Left lobe of liver (tissue), 2 donors: ENCODE measurements at regions not wholly inside any gene's neighbourhood (a gene's known extent, or its start where the extent isn't known, plus 50 kb on each side); places are given as distances from the start of the nearest gene placed in this dataset.

Source experiments
- ATAC-seq: fragments of 200-7000 bp; cut with Tn5 transposase; one replicate; pipeline ENCODE4 v1.9.1; 2020; ENCODE audit warnings: mild to moderate bottlenecking, moderate library complexity
- DNase-seq: peaks from one replicate; pipeline ENCODE4 v3.0.0-alpha.2; 2020; ENCODE audit warnings: low spot score
- donor health status: DM: no; HTN: no; CAD: no; lungs with moderate emphysema.
- donor health status: DM: no; HTN: yes; CAD: no.

DNA sequence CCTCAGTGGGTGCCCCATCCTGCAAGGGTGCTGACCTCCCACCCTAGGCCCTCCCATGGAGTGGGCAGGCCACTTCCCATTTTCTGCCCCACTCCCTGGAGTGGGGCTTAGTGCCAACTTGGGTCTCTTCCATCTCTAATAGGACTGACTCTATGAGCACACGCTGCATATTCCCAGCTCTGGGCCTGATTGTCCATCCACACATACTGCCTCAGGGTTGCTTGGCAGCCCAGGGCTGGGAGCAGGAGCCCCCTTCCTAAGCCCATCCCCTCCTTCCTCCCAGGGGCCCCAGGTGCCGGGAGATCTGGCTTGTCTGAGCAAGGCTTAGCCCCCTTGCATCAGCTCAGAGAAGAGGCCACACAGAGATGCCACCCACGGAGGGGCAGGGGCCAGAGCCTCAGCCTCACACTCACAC is 55.1 kb downstream of the PJA1 start:
- ATAC-seq (no peak), DNase-seq (no peak)

DNA sequence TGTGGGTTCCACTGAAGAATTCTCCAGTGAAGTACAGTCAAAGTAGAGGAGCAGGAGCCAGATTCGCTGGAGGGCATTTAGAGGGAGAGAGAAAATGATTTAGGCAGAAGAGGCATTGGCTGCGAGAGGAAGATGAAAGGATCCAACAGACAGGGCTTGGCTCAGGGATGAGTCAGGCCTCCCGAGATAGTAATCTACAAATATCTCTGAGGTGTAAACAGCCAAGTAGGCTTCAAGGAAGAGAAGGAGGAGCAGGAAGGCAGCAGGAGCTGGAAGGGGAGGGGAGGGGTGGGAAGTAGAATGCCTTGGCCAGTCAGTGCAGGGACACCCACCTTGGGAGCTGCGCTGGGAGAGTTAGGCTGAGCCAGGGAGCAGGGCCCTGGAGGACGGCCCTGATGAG is 55.5 kb downstream of the PJA1 start:
- DNase-seq (no peak), ATAC-seq (no peak)

DNA sequence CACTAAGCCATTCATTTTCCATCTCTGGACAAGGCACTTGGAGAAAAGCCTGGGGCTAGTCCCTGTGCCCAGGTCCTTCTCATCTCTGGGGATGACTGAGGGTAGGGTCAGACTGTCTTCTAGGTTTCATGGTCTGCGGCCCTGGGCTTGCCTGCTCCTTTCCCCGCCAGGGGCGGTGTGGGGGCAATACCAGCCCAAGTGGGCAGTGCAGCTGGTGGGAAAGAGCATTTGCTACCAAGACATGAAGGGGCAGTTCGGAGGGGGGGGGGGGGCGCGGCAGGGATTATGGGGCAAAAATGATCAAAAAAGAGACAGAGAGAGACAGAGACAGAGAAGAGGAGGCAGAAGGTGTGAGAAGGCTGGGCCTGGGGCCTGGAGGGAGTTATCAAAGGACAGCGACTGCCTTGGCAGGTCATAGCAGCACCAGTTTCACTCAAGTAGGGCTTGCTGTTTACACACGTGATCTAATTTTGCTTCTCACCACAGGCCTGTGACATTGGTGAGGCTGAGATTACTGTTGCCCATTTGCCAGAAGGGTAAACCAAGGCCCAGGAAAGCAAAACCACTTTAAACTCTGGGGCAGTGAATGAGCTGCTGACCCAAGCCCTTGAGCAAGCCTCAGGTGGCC is 56.1 kb downstream of the PJA1 start:
- no peak for ATAC-seq
- no peak for DNase-seq

DNA sequence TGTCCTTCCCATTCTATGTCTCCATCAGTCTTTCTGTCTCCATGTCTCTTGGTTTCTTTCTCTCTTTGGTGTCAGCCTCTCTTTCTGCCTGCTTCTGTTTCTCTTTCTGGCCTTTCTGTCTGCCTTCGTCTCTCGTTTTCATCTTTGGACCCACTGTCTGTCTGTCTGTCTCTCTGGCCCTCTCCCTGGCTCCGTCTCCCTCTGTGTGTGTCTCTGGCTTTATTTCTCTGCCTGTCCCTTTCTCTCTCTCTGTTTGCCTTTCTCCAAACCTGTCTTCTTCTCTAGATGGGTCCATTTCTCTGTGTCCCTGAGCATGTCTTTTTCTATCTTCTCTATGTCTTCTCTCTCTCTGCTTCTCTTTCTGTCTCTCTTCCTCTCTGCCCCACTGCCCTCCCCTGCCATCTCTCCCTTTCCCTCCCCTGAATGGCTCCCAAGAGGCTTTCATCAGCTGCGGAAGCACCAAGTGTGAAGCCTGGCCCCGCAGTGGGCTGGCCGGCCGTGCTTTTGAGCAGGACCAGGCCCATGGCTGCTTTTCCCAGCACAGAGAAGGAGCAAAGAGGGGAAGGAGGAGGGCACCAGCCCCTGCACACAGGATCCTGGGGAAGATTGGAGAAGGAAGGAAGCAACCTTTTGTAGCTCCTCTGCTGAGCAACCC is 57.4 kb downstream of the PJA1 start:
- DNase-seq: no peak
- ATAC-seq: no peak

DNA sequence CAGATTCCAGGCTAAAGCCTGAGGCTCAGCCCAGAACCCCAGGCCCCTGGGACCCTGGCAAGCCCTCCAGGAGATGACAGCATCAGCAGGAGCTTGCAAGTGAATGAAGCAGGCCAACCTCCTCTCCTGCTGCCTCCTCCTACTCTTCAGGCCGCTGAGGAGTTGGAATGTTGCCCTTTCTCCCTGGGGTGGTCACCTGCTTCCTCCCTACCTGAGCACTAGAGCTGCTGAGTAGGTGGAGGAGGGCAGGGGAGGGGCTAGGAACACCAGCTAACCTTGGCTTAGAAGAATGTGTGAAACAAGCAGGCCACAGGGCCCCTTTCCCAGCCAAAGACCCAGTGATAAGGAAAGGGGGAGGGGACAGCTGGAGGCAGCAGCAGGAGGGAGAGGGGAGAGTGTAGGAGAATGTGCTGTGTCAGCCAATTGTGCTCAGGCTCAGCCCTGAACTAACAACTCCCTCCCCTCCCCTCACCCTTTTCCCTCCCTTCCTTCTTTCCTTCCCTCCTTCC is 58.0 kb downstream of the PJA1 start:
- DNase-seq (no peak), ATAC-seq (no peak)

DNA sequence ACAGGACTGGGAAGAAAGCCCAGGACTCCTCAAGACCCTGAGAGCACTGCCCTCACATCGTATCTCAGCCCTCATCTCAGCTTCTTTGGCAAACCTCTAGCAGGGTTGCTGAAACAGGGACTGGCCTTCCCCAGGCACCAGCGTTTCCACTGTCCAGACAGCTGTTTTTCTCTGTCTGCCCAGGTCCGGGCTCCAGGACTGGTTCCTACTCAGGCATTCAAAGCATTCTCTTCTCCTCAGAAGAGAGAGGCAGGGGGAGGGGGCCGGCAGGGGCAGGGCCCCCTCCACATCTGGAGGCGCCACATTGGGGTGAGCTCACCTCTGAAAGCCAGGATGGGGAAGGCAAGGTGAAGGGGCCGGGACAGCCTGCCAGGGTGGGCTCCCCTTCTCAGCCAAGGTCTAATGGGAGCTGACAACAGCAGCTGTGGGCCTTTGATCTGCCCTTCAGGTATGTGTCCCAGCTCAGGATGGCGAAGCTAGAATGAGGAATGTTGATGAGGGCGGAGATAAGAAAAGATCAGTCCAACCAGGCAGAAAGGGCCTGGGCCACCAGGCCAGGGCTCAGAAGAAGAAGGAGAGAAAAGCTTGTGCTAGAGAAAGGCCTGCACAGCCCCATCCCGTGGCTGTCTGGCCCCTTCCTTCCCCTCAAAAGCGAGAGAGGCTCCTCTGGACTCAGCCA is 60.4 kb downstream of the PJA1 start:
- DNase-seq (no peak), ATAC-seq (no peak)

DNA sequence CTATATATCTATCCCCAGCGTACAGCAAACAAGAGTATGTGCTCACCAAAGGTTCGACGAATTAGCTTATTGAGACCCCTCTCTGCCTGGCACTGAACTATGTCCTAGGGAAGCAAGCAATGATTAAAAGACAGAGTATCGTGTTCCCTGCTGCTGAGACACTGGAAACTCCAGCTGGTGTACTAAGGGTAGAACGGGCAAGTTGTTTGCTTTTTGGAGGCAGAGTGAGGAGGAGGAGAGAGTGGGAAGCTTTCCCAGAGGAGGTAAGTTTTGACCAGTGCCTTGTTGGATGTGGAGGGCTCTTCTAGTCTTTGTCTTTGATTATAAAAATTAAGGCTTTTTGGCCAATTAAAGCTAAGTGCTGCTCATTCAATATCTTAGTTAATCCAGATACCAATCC is 61.7 kb downstream of the PJA1 start:
- no peak for ATAC-seq
- DNase-seq: no peak

DNA sequence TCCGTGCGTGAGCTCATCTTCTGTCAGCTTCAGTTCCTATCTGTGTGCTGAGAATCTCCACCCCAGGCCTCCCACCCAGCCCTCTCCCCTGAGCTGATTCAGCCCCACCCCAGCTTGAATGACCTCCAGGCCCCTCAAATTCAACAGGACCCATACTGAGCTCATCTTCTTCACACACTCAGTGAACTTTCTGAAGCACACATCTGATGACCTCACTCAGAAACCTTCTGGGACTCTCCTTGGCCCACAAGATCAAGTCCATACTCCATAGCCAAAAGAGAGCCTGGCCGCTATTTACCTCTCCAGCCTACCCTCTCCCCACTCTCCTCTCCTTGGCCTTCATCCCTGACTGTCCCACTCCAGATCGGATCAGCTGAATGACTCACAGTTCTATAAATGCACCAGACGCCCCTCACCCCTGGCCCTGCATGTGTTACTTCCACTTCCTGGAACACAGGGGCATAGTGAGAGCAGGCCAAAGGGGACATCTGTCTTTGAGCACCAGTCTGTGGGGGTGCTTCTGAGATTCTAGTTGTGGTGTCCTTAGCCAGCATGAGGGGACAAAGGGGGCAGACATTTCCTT is 62.5 kb downstream of the PJA1 start:
- DNase-seq (no peak), ATAC-seq (no peak)

DNA sequence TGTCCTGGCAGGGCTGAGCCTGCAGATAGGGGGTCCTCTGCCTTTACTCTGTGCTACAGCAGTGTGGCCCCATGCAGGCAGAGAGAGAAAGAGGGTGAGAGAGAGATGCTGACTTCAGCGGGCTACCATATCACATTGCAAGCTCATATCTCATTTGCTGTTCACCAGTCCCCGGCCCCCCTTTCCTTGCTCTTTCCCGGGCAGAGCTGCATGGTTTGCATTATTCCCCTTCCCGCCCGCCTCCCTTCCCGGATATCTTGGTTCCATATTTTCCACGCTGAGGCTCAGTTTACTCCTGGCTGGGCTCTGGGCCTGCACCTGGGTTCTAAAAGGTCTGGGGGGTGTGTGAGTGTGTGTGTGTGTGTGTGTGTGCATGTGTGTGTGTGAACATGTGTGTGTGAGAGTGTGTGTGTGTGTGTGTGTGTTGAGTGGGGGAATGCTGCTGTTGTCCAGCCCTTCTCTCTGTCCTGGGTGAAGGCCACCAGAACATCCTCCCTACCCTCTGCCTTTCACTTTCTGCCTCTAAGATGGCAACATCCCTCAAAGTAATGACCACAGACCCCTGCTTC is 63.5 kb downstream of the PJA1 start:
- DNase-seq (no peak), ATAC-seq (no peak)

DNA sequence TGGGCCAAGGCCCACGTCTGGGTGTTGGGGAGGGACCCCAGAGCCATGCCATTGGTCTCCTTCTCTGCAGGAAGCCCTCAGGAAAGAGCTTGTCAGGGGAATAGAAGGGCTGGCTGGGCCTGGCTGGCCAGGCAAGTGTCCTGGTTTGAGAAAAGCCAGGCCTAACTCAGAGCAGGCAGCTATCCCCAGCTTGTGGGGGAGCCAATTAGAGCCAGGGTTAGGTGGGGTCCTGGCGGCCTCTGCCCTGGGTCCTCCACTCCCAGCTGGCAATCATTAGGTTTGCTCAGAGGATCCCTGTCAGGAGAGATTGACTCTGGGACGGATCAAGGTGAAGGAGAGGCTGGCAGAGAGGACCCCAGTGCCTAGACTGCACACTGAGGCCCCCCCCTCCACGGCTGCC is 64.8 kb downstream of the PJA1 start:
- DNase-seq: no peak
- no peak for ATAC-seq

DNA sequence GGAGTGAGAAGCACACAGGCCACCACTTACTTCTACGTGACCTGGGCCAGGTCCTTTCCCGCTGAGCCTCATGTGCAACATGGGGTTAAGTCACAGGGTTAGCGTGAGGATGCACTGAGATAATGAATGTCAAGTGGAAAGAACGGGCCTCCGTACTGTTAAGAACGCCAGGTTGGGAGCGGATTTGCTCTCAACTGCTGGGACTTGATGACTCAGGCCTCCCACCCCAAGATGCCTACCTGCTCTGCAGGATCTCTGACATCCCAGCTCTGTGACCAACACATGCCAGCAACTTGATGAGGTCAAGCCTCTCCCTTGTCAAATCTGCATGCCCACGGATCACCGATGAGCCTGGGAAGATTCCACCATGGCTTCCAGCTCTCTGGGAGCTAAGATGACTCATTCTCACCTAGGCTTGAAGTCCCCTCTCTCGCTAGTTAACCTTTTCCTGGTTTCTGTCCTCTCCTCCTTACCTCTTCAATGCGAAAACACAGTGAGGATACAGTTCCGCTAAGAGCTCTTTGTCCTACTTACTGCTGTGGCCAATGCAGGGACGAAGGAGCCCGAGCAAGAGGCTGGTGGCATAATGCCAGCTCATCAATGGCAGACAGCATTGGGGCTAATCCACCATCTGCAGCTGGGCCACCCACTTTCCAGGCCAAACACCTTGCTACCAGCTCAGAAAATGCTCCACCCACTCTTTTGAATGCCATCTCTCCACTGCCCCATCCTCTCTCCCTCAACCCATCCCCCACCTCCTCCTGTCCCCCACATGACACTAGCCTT is 67.6 kb downstream of the PJA1 start:
- ATAC-seq (no peak), DNase-seq (no peak)

DNA sequence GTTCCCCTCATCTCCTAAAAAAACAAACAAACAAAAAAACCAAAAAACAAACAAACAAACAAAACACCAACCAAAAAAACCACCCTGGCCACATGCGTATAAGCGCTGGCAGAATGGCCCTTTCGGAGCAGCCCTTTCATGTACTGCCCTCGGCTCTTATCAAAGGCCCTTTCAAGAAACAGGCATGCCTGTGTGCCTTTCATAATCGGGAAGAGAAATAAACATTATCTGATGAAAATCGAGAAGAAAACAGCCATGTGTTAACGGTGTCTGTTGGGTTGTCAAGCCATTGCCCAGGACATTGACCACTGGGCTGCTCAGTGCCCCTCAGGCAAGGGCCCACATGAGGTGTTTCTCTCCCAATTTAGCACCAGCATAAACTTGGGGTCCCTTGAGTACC is 68.3 kb downstream of the PJA1 start:
- ATAC-seq: no peak

DNA sequence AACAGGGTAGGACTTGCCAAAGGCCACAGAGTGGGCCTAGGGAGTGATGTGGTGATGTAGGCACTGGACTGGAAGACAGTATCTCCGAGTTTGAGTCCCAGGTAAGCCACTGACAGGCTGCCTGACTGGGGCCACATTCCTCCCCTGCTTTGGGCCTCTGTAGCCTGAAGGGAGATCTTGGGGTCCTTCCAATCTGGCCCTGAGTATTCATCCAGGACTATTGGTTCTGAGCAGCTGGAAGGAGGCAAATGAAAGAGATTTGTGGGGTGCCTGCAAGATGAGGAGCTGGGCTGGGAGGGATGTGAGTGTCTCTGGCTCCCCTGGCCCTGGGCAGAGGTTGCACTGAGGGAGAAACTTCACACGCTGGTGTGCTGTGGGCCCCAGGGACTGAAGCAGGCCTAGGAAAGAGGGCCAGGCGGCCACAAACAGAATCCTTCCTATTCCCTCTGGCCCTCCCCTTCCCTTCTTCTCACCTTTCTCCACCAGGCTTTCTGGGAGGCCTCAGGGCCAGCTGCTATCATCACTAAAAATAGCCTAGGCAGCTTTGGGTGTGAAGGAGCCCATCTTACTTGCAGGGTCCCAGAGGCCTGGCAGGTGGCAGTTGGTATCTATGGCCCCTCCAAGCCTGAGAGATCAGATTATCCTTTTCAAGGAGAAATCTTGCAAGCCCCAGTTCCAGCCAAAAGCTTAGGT is 70.1 kb downstream of the PJA1 start:
- no peak for DNase-seq
- ATAC-seq: no peak

More for the DNA sequence above, 68.3 kb downstream of the PJA1 start:
- no peak for DNase-seq

DNA sequence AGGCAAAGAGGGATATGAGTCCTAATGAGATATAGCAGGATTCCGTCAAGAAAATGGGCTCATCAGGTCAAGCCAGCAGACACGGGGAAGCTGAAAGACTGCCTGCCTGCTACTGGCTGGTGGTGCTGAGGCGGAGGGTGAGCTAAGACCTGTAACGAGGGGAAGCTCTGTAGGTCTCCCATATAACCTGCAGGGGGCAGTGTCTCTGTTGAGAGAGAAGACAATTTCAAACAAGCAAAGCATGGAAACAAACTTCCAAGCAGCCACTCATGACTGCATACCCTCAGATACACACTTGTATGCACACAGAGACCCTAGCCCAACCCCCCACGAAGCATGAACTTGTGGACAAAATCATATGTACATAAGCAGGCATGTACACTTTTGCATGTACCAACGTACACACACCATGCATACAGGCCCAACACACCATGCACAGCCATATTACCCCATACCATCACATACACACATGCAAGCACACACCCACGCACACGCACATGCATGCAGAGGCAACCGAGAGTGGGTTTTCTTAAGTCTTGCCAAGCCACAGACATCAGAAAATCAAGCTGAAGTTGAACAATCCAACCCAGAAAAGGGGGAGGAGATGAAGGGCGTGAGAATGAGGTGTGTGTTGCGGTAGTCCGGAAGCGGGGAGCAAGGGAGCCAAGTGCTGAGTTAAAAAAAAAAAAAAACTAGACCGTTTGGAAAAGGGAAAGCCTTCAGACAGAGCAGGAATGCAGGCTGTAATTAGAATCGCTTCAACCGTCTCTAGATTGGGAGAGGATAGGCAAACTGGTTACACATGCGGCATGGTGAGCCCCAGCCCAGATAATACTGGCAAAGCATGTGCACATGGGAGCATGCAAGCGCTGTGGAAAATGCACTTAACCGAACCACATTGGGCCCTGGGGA is 71.0 kb downstream of the PJA1 start:
- peak; percentile 75 for ATAC-seq

DNA sequence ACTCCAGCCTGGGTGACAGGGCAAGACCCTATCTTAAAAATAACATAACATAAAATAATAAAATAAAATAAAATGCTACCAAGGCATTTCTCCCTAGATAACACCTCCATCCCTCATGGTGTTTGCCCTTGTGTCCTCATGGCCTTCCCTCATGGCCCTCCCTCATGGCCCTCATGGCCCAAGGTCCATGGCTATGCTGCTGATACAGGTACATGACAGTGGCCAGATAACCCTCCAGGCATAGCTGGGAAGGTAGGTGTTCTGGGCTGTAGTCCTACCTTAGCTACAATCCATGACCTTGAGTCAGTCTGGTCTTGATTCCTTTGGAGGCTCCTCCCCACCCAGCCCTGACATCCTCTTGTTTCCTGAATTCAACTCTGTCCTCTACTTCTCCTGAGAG is 75.2 kb downstream of the PJA1 start:
- ATAC-seq (no peak), DNase-seq (no peak)

More for the DNA sequence above, 71.0 kb downstream of the PJA1 start:
- no peak for DNase-seq

DNA sequence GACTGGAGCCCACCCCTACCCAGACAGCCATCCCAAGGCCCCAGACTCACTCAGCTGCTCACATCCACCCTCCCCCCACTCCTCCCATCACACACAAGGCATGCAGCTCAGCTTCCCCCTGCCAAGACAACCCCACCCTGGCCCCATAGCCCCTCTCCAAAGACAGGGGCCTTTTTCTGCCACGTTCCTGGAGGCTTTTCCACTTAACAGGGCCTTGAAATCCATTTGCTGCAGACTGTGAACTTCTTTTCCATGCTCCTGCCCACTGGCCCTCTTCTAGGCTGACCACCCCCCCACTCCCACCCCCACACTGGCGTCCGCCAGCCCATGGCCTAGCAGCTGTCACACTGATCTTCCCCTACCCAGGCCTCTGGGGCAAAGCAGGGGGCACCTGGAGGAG is 76.0 kb downstream of the PJA1 start:
- no peak for DNase-seq

DNA sequence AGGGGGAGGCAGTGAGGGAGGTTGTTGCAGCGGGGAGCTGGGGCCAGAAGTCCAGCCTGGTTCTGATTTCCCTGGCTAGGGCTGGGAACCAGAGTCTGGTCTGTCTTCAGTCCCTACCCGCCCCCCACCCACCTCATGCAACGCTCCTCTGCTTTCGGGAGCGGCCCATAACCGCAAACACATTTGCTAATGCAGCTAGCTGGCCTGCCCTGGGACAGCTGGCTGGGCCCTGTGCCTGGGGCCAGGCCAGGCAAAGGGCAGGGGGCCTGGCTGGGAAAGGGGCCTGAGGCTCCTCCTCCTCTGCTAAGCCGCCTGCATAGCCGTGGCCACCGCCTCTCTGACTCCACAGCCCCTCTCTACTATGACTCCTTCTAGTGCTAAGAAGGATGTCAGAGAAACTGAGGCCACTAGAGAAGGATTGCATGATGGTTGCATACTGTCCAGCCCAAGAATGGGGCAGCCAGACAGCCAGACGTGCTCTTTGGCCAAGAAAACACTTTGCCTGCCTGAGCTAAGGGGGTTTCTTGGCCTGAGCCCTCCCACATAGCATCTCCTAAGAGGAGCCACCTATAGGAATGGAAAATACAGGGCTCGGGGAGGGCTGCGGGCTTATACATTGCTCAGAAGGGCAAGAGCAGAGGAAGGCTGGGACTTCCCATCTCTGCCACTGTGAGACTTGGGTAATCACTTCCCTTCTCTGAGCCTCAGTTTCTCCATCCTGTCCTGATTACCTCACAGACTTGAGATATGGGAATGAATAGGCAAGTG is 76.9 kb downstream of the PJA1 start:
- ATAC-seq (no peak), DNase-seq (no peak)

More for the DNA sequence above, 76.0 kb downstream of the PJA1 start:
- no peak for ATAC-seq

DNA sequence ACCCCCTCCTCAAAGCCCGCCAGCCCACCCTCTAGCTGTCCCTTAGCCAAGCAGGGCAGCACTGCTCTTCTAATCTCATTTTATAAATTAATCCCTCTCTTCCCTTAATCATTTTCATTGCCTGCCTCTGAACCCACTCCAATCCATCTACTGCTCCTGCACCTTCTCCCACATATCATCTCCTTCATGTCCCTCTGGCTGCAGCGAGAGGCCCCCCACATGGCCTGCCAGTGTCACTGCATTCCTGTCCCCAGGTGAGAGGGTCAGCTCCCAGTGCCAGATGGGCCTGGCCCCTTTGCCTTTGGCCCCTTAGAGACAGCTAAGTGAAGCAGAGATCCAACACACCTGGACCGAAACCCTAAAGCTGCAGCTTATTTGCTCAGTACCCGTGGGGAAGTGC is 79.4 kb downstream of the PJA1 start:
- DNase-seq (no peak), ATAC-seq (no peak)
